H1 (cell line): ENCODE measurements at regions not wholly inside any gene's neighbourhood (a gene's known extent, or its start where the extent isn't known, plus 50 kb on each side); places are given as distances from the start of the nearest gene placed in this dataset.

Source experiments
- CTCF ChIA-PET: fragments of 300-600 bp; sonication (Branson Sonifier 250); formaldehyde crosslinking; loops from one replicate; lab custom pipeline; 2021; ENCODE audit not compliant: partially characterized antibody; lab: Charles Lee
- POLR2A ChIA-PET: fragments of 300-600 bp; sonication (Branson Sonifier 250); formaldehyde crosslinking; loops from one replicate; lab custom pipeline; 2021; ENCODE audit warnings: inconsistent platforms; ENCODE audit not compliant: partially characterized antibody; lab: Charles Lee
- DNase-seq, 2 experiments: peaks; one replicate each; pipeline versions ENCODE4 v3.0.0 to v3.0.0-alpha.2; 2010 to 2022; ENCODE audit warnings: low spot score in 2 of 2, low read depth in 1 of 2, mixed read lengths in 1 of 2
- FAIRE-seq: peaks from 2 replicates; lab custom pipeline; 2011; peaks lifted over from hg19 to GRCh38; lab: Jason Lieb, UNC
- H2AFZ ChIP-seq: 2 replicates; pipeline ENCODE4 v1.8.1; 2012; ENCODE audit warnings: low read length, inconsistent platforms
- H2AK5ac ChIP-seq: 2 replicates; pipeline ENCODE4 v1.6.1; 2013; ENCODE audit warnings: low read depth, low read length
- H2BK120ac ChIP-seq: replicated peaks from 2 replicates; pipeline ENCODE3; 2013; ENCODE audit warnings: low read depth, low read length, inconsistent platforms
- H2BK12ac ChIP-seq: 2 replicates; pipeline ENCODE4 v1.6.1; 2013; ENCODE audit warnings: low read depth, low read length
- H2BK15ac ChIP-seq: 2 replicates; pipeline ENCODE4 v1.6.1; 2013; ENCODE audit warnings: low read length
- H2BK20ac ChIP-seq: 2 replicates; pipeline ENCODE4 v1.6.1; 2013; ENCODE audit warnings: low read length
- H2BK5ac ChIP-seq: 2 replicates; pipeline ENCODE4 v1.6.1; 2013; ENCODE audit warnings: low read depth, low read length
- H3K14ac ChIP-seq: 2 replicates; pipeline ENCODE4 v1.6.1; 2013; ENCODE audit warnings: inconsistent platforms; ENCODE audit not compliant: insufficient read length
- H3K18ac ChIP-seq: 2 replicates; pipeline ENCODE4 v1.6.1; 2013; ENCODE audit warnings: low read length; ENCODE audit errors: extremely low read depth
- H3K23ac ChIP-seq: 2 replicates; pipeline ENCODE4 v1.6.1; 2013; ENCODE audit warnings: inconsistent platforms; ENCODE audit not compliant: insufficient read length
- H3K23me2 ChIP-seq: 2 replicates; pipeline ENCODE4 v1.6.1; 2013; ENCODE audit warnings: low read depth, low read length
- H3K27ac ChIP-seq: 2 replicates; pipeline ENCODE4 v1.6.1; 2011; ENCODE audit warnings: low read depth, low read length, inconsistent platforms
- H3K27me3 ChIP-seq, 4 experiments: replicated peaks in 1 of 4; 1 replicate in 1 of 4; 2 replicates in 3 of 4; pipeline versions ENCODE4 v1.6.1 to v1.8.1; 2011 to 2013; ENCODE audit warnings: low read length in 3 of 4, mild to moderate bottlenecking in 3 of 4, inconsistent platforms in 2 of 4, mixed read lengths in 2 of 4, moderate library complexity in 1 of 4; ENCODE audit not compliant: control insufficient read depth in 3 of 4, insufficient read depth in 3 of 4; ENCODE audit errors: extremely low read depth in 1 of 4
- H3K36me3 ChIP-seq, 4 experiments: 2 replicates each; pipeline versions ENCODE4 v1.6.1 to v1.8.1; 2011 to 2013; ENCODE audit warnings: mild to moderate bottlenecking in 4 of 4, low read length in 3 of 4, moderate library complexity in 2 of 4, control low read depth in 1 of 4, inconsistent platforms in 1 of 4; ENCODE audit not compliant: insufficient read depth in 4 of 4, control insufficient read depth in 2 of 4
- H3K4ac ChIP-seq: replicated peaks from 2 replicates; pipeline ENCODE3; 2013; ENCODE audit warnings: low read length, low read depth, mixed read lengths, inconsistent platforms; ENCODE audit not compliant: insufficient read length
- H3K4me1 ChIP-seq, 4 experiments: replicated peaks in 1 of 4; 1 replicate in 1 of 4; 2 replicates in 3 of 4; pipeline versions ENCODE4 v1.6.1 to v1.8.1; 2011 to 2013; ENCODE audit warnings: low read length in 3 of 4, inconsistent platforms in 2 of 4, mixed read lengths in 1 of 4; ENCODE audit not compliant: insufficient read depth in 4 of 4, control insufficient read depth in 3 of 4
- H3K4me2 ChIP-seq, 2 experiments: 2 replicates each; pipeline versions ENCODE4 v1.6.1 to v1.8.1; 2011 to 2013; ENCODE audit warnings: low read depth in 2 of 2, low read length in 2 of 2, control low read depth in 1 of 2, inconsistent platforms in 1 of 2, mild to moderate bottlenecking in 1 of 2; ENCODE audit not compliant: insufficient read depth in 1 of 2
- H3K4me3 ChIP-seq, 4 experiments: fragments of 200-600, 300-600 bp in 1 of 4; sonication (generic), shearing (Covaris generic), sonication (Bioruptor Twin) in 1 of 4; 2 replicates each; pipeline versions ENCODE4 v1.5.1 to v1.8.1; 2011 to 2016; ENCODE audit warnings: low read length in 4 of 4, low read depth in 3 of 4, control low read depth in 2 of 4, inconsistent platforms in 2 of 4, mild to moderate bottlenecking in 2 of 4, mixed read lengths in 1 of 4, moderate library complexity in 1 of 4; ENCODE audit not compliant: insufficient read depth in 2 of 4; ENCODE audit errors: extremely low read depth in 1 of 4
- H3K56ac ChIP-seq: replicated peaks from 2 replicates; pipeline ENCODE3; 2013; ENCODE audit warnings: low read depth, mild to moderate bottlenecking, mixed read lengths, low read length, inconsistent platforms; ENCODE audit not compliant: insufficient read length
- H3K79me1 ChIP-seq: 2 replicates; pipeline ENCODE4 v1.6.1; 2013; ENCODE audit warnings: low read depth, low read length, control low read depth
- H3K79me2 ChIP-seq, 2 experiments: 2 replicates each; pipeline versions ENCODE4 v1.6.1 to v1.8.1; 2012 to 2013; ENCODE audit warnings: low read length in 2 of 2, mild to moderate bottlenecking in 2 of 2, inconsistent platforms in 1 of 2; ENCODE audit not compliant: insufficient read depth in 2 of 2, control insufficient read depth in 1 of 2
- H3K9ac ChIP-seq, 4 experiments: replicated peaks in 1 of 4; 1 replicate in 1 of 4; 2 replicates in 3 of 4; pipeline versions ENCODE4 v1.6.1 to v1.8.1; 2011 to 2013; ENCODE audit warnings: low read depth in 3 of 4, low read length in 3 of 4, control low read depth in 2 of 4, mild to moderate bottlenecking in 2 of 4, moderate library complexity in 2 of 4, inconsistent platforms in 1 of 4; ENCODE audit errors: extremely low read depth in 1 of 4
- H3K9me3 ChIP-seq, 2 experiments: 2 replicates each; pipeline versions ENCODE4 v1.6.1 to v1.8.1; 2012 to 2013; ENCODE audit warnings: mild to moderate bottlenecking in 2 of 2, moderate library complexity in 2 of 2, control low read depth in 1 of 2, inconsistent platforms in 1 of 2, low read depth in 1 of 2, low read length in 1 of 2, mixed read lengths in 1 of 2; ENCODE audit not compliant: insufficient read depth in 2 of 2
- H4K20me1 ChIP-seq, 2 experiments: replicated peaks in 1 of 2; 2 replicates each; pipeline versions ENCODE3 to v1.8.1; 2011 to 2013; ENCODE audit warnings: inconsistent platforms in 2 of 2, low read length in 2 of 2, mild to moderate bottlenecking in 1 of 2; ENCODE audit not compliant: insufficient read depth in 2 of 2, control insufficient read depth in 1 of 2
- H4K5ac ChIP-seq: 2 replicates; pipeline ENCODE4 v1.6.1; 2013; ENCODE audit warnings: low read length, low read depth, mixed read lengths, inconsistent platforms; ENCODE audit not compliant: insufficient read length
- H4K8ac ChIP-seq: 2 replicates; pipeline ENCODE4 v1.8.0; 2013; ENCODE audit warnings: mild to moderate bottlenecking, moderate library complexity, low read length, inconsistent platforms; ENCODE audit not compliant: insufficient read depth; ENCODE audit errors: extremely low read depth
- H4K91ac ChIP-seq: replicated peaks from 2 replicates; pipeline ENCODE3; 2013; ENCODE audit warnings: low read length, mixed read lengths, inconsistent platforms; ENCODE audit not compliant: insufficient read length
- BCL11A ChIP-seq, 2 experiments: IDR thresholded peaks; one replicate each; pipeline ENCODE4 v1.6.1; 2011; ENCODE audit warnings: low read depth in 2 of 2, low read length in 2 of 2, mild to moderate bottlenecking in 2 of 2
- CBX5 ChIP-seq: fragments of 300-800, 300-1000 bp; sonication (generic); IDR thresholded peaks from 2 replicates; pipeline ENCODE4 v1.7.1; 2016; ENCODE audit warnings: antibody characterized with exemption, low read length, low read depth
- CBX8 ChIP-seq: fragments of 300-800, 300-1000 bp; sonication (generic); IDR thresholded peaks from 2 replicates; pipeline ENCODE4 v1.7.1; 2016; ENCODE audit warnings: low read depth, low read length, borderline replicate concordance
- CTCF ChIP-seq, 3 experiments: IDR thresholded peaks; 1 replicate in 2 of 3; 2 replicates in 1 of 3; pipeline versions ENCODE4 v1.5.1 to v1.6.1; 2011; ENCODE audit warnings: low read length in 3 of 3, mild to moderate bottlenecking in 3 of 3, inconsistent platforms in 2 of 3, low read depth in 1 of 3, moderate library complexity in 1 of 3; ENCODE audit not compliant: insufficient read depth in 1 of 3; ENCODE audit errors: control extremely low read depth in 1 of 3
- EGR1 ChIP-seq: IDR thresholded peaks from 2 replicates; pipeline ENCODE4 v1.6.1; 2011; ENCODE audit warnings: low read depth, low read length, borderline replicate concordance
- EZH2 ChIP-seq: fragments of 200-600 bp; sonication (generic); IDR thresholded peaks from 2 replicates; pipeline ENCODE4 v1.7.1; 2012; ENCODE audit warnings: low read depth, mild to moderate bottlenecking, moderate library complexity, low read length, inconsistent platforms; ENCODE audit not compliant: severe bottlenecking
- NANOG ChIP-seq: IDR thresholded peaks from 2 replicates; pipeline ENCODE4 v1.6.1; 2011; ENCODE audit warnings: low read length, low read depth, mild to moderate bottlenecking, inconsistent platforms; ENCODE audit not compliant: insufficient read depth, poor library complexity, severe bottlenecking
- NRF1 ChIP-seq: IDR thresholded peaks from 2 replicates; pipeline ENCODE4 v1.6.1; 2011; ENCODE audit warnings: mild to moderate bottlenecking, low read depth, low read length, improper control_type of control experiment
- POLR2A ChIP-seq, 2 experiments: IDR thresholded peaks; 1 replicate in 1 of 2; 2 replicates in 1 of 2; pipeline ENCODE4 v1.6.1; 2011; ENCODE audit warnings: low read depth in 2 of 2, low read length in 2 of 2, mild to moderate bottlenecking in 2 of 2; ENCODE audit errors: control extremely low read depth in 1 of 2
- RXRA ChIP-seq: IDR thresholded peaks from 2 replicates; pipeline ENCODE4 v1.6.1; 2011; ENCODE audit warnings: low read depth, mild to moderate bottlenecking, low read length, moderate library complexity; ENCODE audit not compliant: insufficient read depth
- SIX5 ChIP-seq: IDR thresholded peaks from 2 replicates; pipeline ENCODE4 v1.6.1; 2011; ENCODE audit warnings: mild to moderate bottlenecking, low read depth, low read length
- WGBS, 2 experiments: shearing (Covaris generic) in 1 of 2; methylation state at CpG; one replicate each; pipeline versions ENCODE4 v1.1.6 to v1.1.7; 2013 to 2015; ENCODE audit warnings: low lambda C conversion rate in 2 of 2, mixed read lengths in 2 of 2, inconsistent platforms in 1 of 2, low coverage in 1 of 2, missing lambda C conversion rate in 1 of 2; ENCODE audit not compliant: insufficient replicate concordance in 2 of 2, insufficient coverage in 1 of 2, insufficient read length in 1 of 2; ENCODE audit errors: extremely low coverage in 1 of 2, missing lambda C conversion rate in 1 of 2; 5-methylcytosine and 5-hydroxymethylcytosine counted together

- POLR2A ChIA-PET, result no interaction called here
- no peak overlapping the region for H3K56ac ChIP-seq
- peak in 1 of 2 experiments; percentile 44 for DNase-seq
- H2AK5ac ChIP-seq, result peak overlapping the region; percentile 93; the same call in 1 of the 2 replicates
- no peak overlapping the region for H4K5ac ChIP-seq
- no peaks in the 10 kb centered on the region for H3K23me2 ChIP-seq
- no peak overlapping the region for H3K27ac ChIP-seq
- no peak overlapping the region for H3K23ac ChIP-seq
- H3K4me1 ChIP-seq, result peaks cover 0 to 7% (median 1%) of the 10 kb centered on the region in 4 experiments; a peak in 3 of 7 replicates
- H2BK5ac ChIP-seq, result peak overlapping the region; percentile 78
- no peak overlapping the region for H3K4me3 ChIP-seq
- TF ChIP-seq POLR2A (IDR thresholded peaks at IDR 0.05; ENCODE audit: control extremely low read depth in 1 of 2, low read depth in 2 of 2, low read length in 2 of 2), result no peak
- no peak for TF ChIP-seq RXRA
- TF ChIP-seq NANOG, result no peak
- no peak for TF ChIP-seq SIX5
- TF ChIP-seq BCL11A (IDR thresholded peaks at IDR 0.05; ENCODE audit: low read depth in 2 of 2, low read length in 2 of 2), result no peak
- no peak for TF ChIP-seq NRF1
- TF ChIP-seq EGR1, result no peak
- no peak for TF ChIP-seq CBX8
- TF ChIP-seq CTCF (IDR thresholded peaks at IDR 0.05; ENCODE audit: control extremely low read depth in 1 of 3, insufficient read depth in 1 of 3, low read depth in 1 of 3, low read length in 3 of 3), result no peak
- no peak for TF ChIP-seq CBX5
- TF ChIP-seq EZH2, result no peak
- TF ChIP-seq, all 59 proteins: peak for 0
- H3K36me3 ChIP-seq, result no peaks in the 10 kb centered on the region
- H3K9me3 ChIP-seq, result no peaks in the 10 kb centered on the region
- H4K91ac ChIP-seq, result no peak overlapping the region
- no peak for FAIRE-seq
- H2BK15ac ChIP-seq, result peak overlapping the region; percentile 81
- no peak overlapping the region for H3K4me2 ChIP-seq
- H3K79me1 ChIP-seq, result no peaks in the 10 kb centered on the region
- H2AFZ ChIP-seq, result no peak overlapping the region
- 0 out of 2 replicates have a peak overlapping the region, but pooled peaks have one; percentile 80 for H2BK20ac ChIP-seq
- H3K79me2 ChIP-seq, result no peaks in the 10 kb centered on the region
- 82% methylated on average over 4 of the region's 10 CpGs; no CpG with 5 or more reads in 1 of the 2 experiments for WGBS, 2 experiments
- 0 out of 2 replicates have a peak overlapping the region, but pooled peaks have one; percentile 90 for H2BK12ac ChIP-seq
- no peak overlapping the region for H3K18ac ChIP-seq
- H4K8ac ChIP-seq, result no peak overlapping the region
- no peak overlapping the region for H3K9ac ChIP-seq
- no peak overlapping the region for H3K14ac ChIP-seq
- CTCF ChIA-PET, result interaction anchor here (1.5 to 2.0 kb wide), 3 partner anchors 11 to 69 kb away, joined by 3 to 6 read pairs (median 4); no protein-coding TSS in a partner anchor
- H2BK120ac ChIP-seq, result no peak overlapping the region
- H3K4ac ChIP-seq, result peak overlapping the region; percentile 83
- no peaks in the 10 kb centered on the region; a peak in 1 of 7 replicates for H3K27me3 ChIP-seq
- peaks cover 0 to 2% of the 10 kb centered on the region in 2 experiments for H4K20me1 ChIP-seq
These were observed 94.7 kb upstream of the PPP2R2D start for GRCh38 chr10:131806146-131806545.
